WTC11 (cell line): ENCODE measurements at regions not wholly inside any gene's neighbourhood (a gene's known extent, or its start where the extent isn't known, plus 50 kb on each side); places are given as distances from the start of the nearest gene placed in this dataset.

Experiments used
- ATAC-seq: fragments of 200-7000 bp; cut with Tn5 transposase; 2 replicates; pipeline ENCODE4 v1.10.0; 2021; ENCODE audit warnings: mild to moderate bottlenecking, moderate library complexity
- CTCF ChIA-PET: fragments of 300-600 bp; sonication (Branson Sonifier 250); formaldehyde crosslinking; loops from one replicate; lab custom pipeline; 2021; ENCODE audit warnings: antibody characterized with exemption; lab: Charles Lee
- POLR2A ChIA-PET: fragments of 350-600 bp; sonication (Branson Sonifier 250); formaldehyde crosslinking; loops from one replicate; lab custom pipeline; 2021; ENCODE audit warnings: antibody characterized with exemption; lab: Charles Lee
- DNase-seq: peaks from one replicate; pipeline ENCODE4 v3.0.0; 2021; ENCODE audit warnings: low spot score
- H3K27ac Mint-ChIP-seq: 2 replicates; pipeline ENCODE4 v1.8.0; 2021; ENCODE audit warnings: mixed read lengths
- H3K27me3 Mint-ChIP-seq: 2 replicates; pipeline ENCODE4 v1.8.0; 2021; ENCODE audit warnings: low read depth, mild to moderate bottlenecking, moderate library complexity, mixed read lengths
- H3K36me3 Mint-ChIP-seq: 2 replicates; pipeline ENCODE4 v1.8.0; 2021; ENCODE audit warnings: mixed read lengths
- H3K4me1 Mint-ChIP-seq: 2 replicates; pipeline ENCODE4 v1.8.0; 2022; ENCODE audit warnings: mixed read lengths
- H3K4me3 Mint-ChIP-seq: 2 replicates; pipeline ENCODE4 v1.8.0; 2021; ENCODE audit warnings: mild to moderate bottlenecking, moderate library complexity, mixed read lengths
- H3K9me3 Mint-ChIP-seq: 2 replicates; pipeline ENCODE4 v1.8.0; 2021; ENCODE audit warnings: mixed read lengths
- AFF4 ChIP-seq: sonication (generic); formaldehyde crosslinking; IDR thresholded peaks from 2 replicates; pipeline ENCODE4 v1.8.1; 2023; ENCODE audit warnings: mild to moderate bottlenecking, missing genetic modification reagents, borderline replicate concordance
- CBFB ChIP-seq: sonication (generic); formaldehyde crosslinking; IDR thresholded peaks from 2 replicates; pipeline ENCODE4 v1.8.1; 2022; ENCODE audit warnings: mild to moderate bottlenecking, low read depth, missing genetic modification reagents
- CDX4 ChIP-seq: fragments of 250-450 bp; sonication (Bioruptor Pico); IDR thresholded peaks from 2 replicates; pipeline ENCODE4 v1.9.0; 2021; ENCODE audit warnings: moderate library complexity, mild to moderate bottlenecking, inconsistent platforms, borderline replicate concordance
- CREB1 ChIP-seq: sonication (generic); formaldehyde crosslinking; IDR thresholded peaks from 2 replicates; pipeline ENCODE4 v1.8.0; 2023; ENCODE audit warnings: mild to moderate bottlenecking, missing genetic modification reagents
- EMX1 ChIP-seq: fragments of 250-450 bp; sonication (Bioruptor Pico); IDR thresholded peaks from 2 replicates; pipeline ENCODE4 v1.8.0; 2021; ENCODE audit warnings: mild to moderate bottlenecking
- ERG ChIP-seq: fragments of 250-450 bp; sonication (Bioruptor Pico); IDR thresholded peaks from 2 replicates; pipeline ENCODE4 v1.8.0; 2021; ENCODE audit warnings: mild to moderate bottlenecking
- GRHL2 ChIP-seq: fragments of 250-450 bp; sonication (Bioruptor Pico); IDR thresholded peaks from 2 replicates; pipeline ENCODE4 v1.8.0; 2022; ENCODE audit warnings: mild to moderate bottlenecking, moderate library complexity; ENCODE audit not compliant: insufficient replicate concordance, severe bottlenecking
- HMGA2 ChIP-seq: fragments of 250-450 bp; sonication (Bioruptor Pico); IDR thresholded peaks from 2 replicates; pipeline ENCODE4 v1.4.0; 2021; ENCODE audit warnings: mild to moderate bottlenecking, moderate library complexity
- IRF2 ChIP-seq: sonication (generic); formaldehyde crosslinking; IDR thresholded peaks from 2 replicates; pipeline ENCODE4 v1.8.0; 2022; ENCODE audit warnings: low read depth, missing genetic modification reagents, borderline replicate concordance
- MXD4 ChIP-seq: fragments of 250-450 bp; sonication (Bioruptor Pico); IDR thresholded peaks from 2 replicates; pipeline ENCODE4 v1.8.0; 2021; ENCODE audit warnings: mild to moderate bottlenecking, moderate library complexity, borderline replicate concordance
- MYBL2 ChIP-seq: sonication (generic); formaldehyde crosslinking; IDR thresholded peaks from 2 replicates; pipeline ENCODE4 v1.8.1; 2023; ENCODE audit warnings: mild to moderate bottlenecking, moderate library complexity, missing genetic modification reagents
- NFATC4 ChIP-seq: fragments of 250-450 bp; sonication (Bioruptor Pico); IDR thresholded peaks from 2 replicates; pipeline ENCODE4 v1.9.0; 2021; ENCODE audit warnings: mild to moderate bottlenecking
- NFYB ChIP-seq: sonication (generic); formaldehyde crosslinking; conservative IDR thresholded peaks from 2 replicates; pipeline ENCODE4 v1.8.0; 2022; ENCODE audit warnings: low read depth, missing genetic modification reagents
- OVOL2 ChIP-seq: fragments of 250-450 bp; sonication (Bioruptor Pico); IDR thresholded peaks from 2 replicates; pipeline ENCODE4 v1.9.0; 2021; ENCODE audit warnings: mild to moderate bottlenecking, borderline replicate concordance
- PRRX2 ChIP-seq: fragments of 250-450 bp; sonication (Bioruptor Pico); IDR thresholded peaks from 2 replicates; pipeline ENCODE4 v1.8.0; 2021; ENCODE audit warnings: mild to moderate bottlenecking
- RELA ChIP-seq: sonication (generic); formaldehyde crosslinking; IDR thresholded peaks from 2 replicates; pipeline ENCODE4 v1.8.1; 2022; ENCODE audit warnings: missing genetic modification reagents, mild to moderate bottlenecking, borderline replicate concordance
- SP1 ChIP-seq: sonication (generic); formaldehyde crosslinking; conservative IDR thresholded peaks from 2 replicates; pipeline ENCODE4 v1.8.1; 2022; ENCODE audit warnings: missing genetic modification reagents
- TEAD4 ChIP-seq: sonication (generic); formaldehyde crosslinking; IDR thresholded peaks from 2 replicates; pipeline ENCODE4 v1.8.0; 2022; ENCODE audit warnings: mild to moderate bottlenecking, missing genetic modification reagents
- ZBTB21 ChIP-seq: sonication (generic); formaldehyde crosslinking; IDR thresholded peaks from 2 replicates; pipeline ENCODE4 v1.8.1; 2023; ENCODE audit warnings: mild to moderate bottlenecking, missing genetic modification reagents, borderline replicate concordance
- TF ChIP-seq, protein P1 (sequence below): sonication (generic); formaldehyde crosslinking; IDR thresholded peaks from 2 replicates; pipeline ENCODE4 v1.8.1; 2022; ENCODE audit warnings: mild to moderate bottlenecking, moderate library complexity, missing genetic modification reagents
- TF ChIP-seq, protein P2 (sequence below): fragments of 250-450 bp; sonication (Bioruptor Pico); IDR thresholded peaks from 2 replicates; pipeline ENCODE4 v1.9.0; 2021; ENCODE audit warnings: mild to moderate bottlenecking
- TF ChIP-seq, protein P3 (sequence below): sonication (generic); formaldehyde crosslinking; IDR thresholded peaks from 2 replicates; pipeline ENCODE4 v1.8.1; 2022; ENCODE audit warnings: low read depth, missing genetic modification reagents, borderline replicate concordance
- TF ChIP-seq, protein P4 (sequence below): sonication (generic); formaldehyde crosslinking; IDR thresholded peaks from 2 replicates; pipeline ENCODE4 v1.8.0; 2023; ENCODE audit warnings: missing genetic modification reagents, mild to moderate bottlenecking, borderline replicate concordance

DNA sequence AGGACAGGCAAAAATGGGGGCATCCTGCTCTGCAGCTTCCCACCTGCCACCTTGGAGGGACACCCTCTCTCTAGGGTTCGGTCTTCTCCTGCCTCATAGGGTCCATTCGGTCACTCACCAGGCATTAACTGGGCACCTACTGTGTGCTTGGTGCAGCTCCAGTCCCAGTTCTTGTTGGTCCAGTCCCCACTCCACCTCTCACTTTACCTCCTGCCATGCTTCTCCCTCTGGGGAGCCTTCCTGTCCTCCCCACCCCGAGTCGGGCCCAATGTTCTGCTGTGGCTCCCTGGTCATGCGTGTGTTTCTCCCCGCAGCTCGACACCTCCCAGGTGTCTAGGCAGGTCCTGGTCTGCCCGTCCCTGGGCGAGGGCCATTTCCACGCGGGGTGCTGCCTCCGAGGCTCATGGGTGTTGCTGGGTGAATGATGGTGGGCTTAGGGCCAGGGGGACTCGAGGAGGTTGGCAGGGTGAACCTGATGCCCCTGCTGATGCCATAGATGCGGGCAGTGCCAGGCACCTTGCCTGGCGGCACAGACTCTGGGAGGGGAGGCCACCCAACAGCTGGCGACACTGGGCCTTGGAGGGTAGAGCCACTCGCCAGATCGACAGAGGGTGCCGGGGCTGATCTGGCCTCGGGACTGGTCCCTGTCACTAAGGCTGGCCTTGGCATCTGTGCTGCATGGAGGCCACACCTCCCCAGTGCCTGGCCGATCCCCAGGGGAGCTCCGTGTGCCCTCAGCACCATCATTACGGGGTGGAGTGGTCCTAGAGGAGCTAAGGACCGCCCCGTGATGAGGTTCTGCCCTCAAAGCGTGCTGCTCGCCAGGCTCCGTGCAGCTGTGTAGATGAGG is 66.0 kb upstream of the RNU6ATAC start:
- Mint-ChIP-seq H3K27me3 (no peaks in the 10 kb centered on the region), H3K36me3 (no peaks in the 10 kb centered on the region), H3K9me3 (no peaks in the 10 kb centered on the region), H3K27ac (no peak overlapping the region)
- no peak for DNase-seq
- ATAC-seq: no peak
- CTCF ChIA-PET: interaction anchor here (1.1 kb wide), 1 partner anchor 60 kb away, joined by 4 read pairs; no protein-coding TSS in a partner anchor
- TF ChIP-seq, protein P1, sequence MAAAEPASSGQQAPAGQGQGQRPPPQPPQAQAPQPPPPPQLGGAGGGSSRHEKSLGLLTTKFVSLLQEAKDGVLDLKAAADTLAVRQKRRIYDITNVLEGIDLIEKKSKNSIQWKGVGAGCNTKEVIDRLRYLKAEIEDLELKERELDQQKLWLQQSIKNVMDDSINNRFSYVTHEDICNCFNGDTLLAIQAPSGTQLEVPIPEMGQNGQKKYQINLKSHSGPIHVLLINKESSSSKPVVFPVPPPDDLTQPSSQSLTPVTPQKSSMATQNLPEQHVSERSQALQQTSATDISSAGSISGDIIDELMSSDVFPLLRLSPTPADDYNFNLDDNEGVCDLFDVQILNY (CRISPR knock-in tag): no peak
- no peak for TF ChIP-seq ZBTB21
- no peak for TF ChIP-seq TEAD4 (CRISPR knock-in tag)
- TF ChIP-seq, protein P2, sequence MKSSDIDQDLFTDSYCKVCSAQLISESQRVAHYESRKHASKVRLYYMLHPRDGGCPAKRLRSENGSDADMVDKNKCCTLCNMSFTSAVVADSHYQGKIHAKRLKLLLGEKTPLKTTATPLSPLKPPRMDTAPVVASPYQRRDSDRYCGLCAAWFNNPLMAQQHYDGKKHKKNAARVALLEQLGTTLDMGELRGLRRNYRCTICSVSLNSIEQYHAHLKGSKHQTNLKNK (CRISPR knock-in tag): no peak
- TF ChIP-seq RELA (CRISPR knock-in tag): no peak
- TF ChIP-seq HMGA2 (CRISPR knock-in tag): no peak
- TF ChIP-seq IRF2 (CRISPR knock-in tag): no peak
- no peak for TF ChIP-seq PRRX2 (CRISPR knock-in tag)
- TF ChIP-seq SP1: no peak
- TF ChIP-seq EMX1 (CRISPR knock-in tag): no peak
- no peak for TF ChIP-seq MXD4 (CRISPR knock-in tag)
- TF ChIP-seq AFF4 (CRISPR knock-in tag): no peak
- TF ChIP-seq CDX4 (CRISPR knock-in tag): no peak
- TF ChIP-seq, protein P3, sequence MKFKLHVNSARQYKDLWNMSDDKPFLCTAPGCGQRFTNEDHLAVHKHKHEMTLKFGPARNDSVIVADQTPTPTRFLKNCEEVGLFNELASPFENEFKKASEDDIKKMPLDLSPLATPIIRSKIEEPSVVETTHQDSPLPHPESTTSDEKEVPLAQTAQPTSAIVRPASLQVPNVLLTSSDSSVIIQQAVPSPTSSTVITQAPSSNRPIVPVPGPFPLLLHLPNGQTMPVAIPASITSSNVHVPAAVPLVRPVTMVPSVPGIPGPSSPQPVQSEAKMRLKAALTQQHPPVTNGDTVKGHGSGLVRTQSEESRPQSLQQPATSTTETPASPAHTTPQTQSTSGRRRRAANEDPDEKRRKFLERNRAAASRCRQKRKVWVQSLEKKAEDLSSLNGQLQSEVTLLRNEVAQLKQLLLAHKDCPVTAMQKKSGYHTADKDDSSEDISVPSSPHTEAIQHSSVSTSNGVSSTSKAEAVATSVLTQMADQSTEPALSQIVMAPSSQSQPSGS (CRISPR knock-in tag): no peak
- no peak for TF ChIP-seq CBFB
- no peak for TF ChIP-seq NFYB
- TF ChIP-seq GRHL2: no peak
- TF ChIP-seq, all 79 proteins: peak for 0
- Mint-ChIP-seq H3K4me3 (no peak overlapping the region), H3K4me1 (no peaks in the 10 kb centered on the region)
- POLR2A ChIA-PET: no interaction called here

- Mint-ChIP-seq H3K4me1 (no peaks in the 10 kb centered on the region), H3K27me3 (no peaks in the 10 kb centered on the region), H3K9me3 (no peaks in the 10 kb centered on the region), H3K27ac (no peak overlapping the region), H3K4me3 (no peak overlapping the region), H3K36me3 (no peaks in the 10 kb centered on the region)
- CTCF ChIA-PET: interaction anchor here (1.1 kb wide), 1 partner anchor 60 kb away, joined by 4 read pairs; no protein-coding TSS in a partner anchor
- DNase-seq (no peak), ATAC-seq (no peak)
- POLR2A ChIA-PET: no interaction called here
- TF ChIP-seq NFYB: no peak
- TF ChIP-seq CREB1 (CRISPR knock-in tag): no peak
- no peak for TF ChIP-seq ERG (CRISPR knock-in tag)
- no peak for TF ChIP-seq OVOL2
- TF ChIP-seq, protein P4, sequence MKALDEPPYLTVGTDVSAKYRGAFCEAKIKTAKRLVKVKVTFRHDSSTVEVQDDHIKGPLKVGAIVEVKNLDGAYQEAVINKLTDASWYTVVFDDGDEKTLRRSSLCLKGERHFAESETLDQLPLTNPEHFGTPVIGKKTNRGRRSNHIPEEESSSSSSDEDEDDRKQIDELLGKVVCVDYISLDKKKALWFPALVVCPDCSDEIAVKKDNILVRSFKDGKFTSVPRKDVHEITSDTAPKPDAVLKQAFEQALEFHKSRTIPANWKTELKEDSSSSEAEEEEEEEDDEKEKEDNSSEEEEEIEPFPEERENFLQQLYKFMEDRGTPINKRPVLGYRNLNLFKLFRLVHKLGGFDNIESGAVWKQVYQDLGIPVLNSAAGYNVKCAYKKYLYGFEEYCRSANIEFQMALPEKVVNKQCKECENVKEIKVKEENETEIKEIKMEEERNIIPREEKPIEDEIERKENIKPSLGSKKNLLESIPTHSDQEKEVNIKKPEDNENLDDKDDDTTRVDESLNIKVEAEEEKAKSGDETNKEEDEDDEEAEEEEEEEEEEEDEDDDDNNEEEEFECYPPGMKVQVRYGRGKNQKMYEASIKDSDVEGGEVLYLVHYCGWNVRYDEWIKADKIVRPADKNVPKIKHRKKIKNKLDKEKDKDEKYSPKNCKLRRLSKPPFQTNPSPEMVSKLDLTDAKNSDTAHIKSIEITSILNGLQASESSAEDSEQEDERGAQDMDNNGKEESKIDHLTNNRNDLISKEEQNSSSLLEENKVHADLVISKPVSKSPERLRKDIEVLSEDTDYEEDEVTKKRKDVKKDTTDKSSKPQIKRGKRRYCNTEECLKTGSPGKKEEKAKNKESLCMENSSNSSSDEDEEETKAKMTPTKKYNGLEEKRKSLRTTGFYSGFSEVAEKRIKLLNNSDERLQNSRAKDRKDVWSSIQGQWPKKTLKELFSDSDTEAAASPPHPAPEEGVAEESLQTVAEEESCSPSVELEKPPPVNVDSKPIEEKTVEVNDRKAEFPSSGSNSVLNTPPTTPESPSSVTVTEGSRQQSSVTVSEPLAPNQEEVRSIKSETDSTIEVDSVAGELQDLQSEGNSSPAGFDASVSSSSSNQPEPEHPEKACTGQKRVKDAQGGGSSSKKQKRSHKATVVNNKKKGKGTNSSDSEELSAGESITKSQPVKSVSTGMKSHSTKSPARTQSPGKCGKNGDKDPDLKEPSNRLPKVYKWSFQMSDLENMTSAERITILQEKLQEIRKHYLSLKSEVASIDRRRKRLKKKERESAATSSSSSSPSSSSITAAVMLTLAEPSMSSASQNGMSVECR: no peak
- TF ChIP-seq MYBL2 (CRISPR knock-in tag): no peak
- TF ChIP-seq NFATC4: no peak
Measured at GRCh38 chr9:134230942-134231325, 66.6 kb upstream of the RNU6ATAC start.
